ENCODE measurements at regions not wholly inside any gene's neighbourhood (a gene's known extent, or its start where the extent isn't known, plus 50 kb on each side); places are given as distances from the start of the nearest gene placed in this dataset.
A peak's percentile ranks its signal among the peaks of the same experiment; 100 is the strongest.
"Not testable (repeated sequence)": the region's sequence is repeated elsewhere in the genome, so short reads cannot be mapped to it uniquely, and the experiment has no call there.

DNA sequence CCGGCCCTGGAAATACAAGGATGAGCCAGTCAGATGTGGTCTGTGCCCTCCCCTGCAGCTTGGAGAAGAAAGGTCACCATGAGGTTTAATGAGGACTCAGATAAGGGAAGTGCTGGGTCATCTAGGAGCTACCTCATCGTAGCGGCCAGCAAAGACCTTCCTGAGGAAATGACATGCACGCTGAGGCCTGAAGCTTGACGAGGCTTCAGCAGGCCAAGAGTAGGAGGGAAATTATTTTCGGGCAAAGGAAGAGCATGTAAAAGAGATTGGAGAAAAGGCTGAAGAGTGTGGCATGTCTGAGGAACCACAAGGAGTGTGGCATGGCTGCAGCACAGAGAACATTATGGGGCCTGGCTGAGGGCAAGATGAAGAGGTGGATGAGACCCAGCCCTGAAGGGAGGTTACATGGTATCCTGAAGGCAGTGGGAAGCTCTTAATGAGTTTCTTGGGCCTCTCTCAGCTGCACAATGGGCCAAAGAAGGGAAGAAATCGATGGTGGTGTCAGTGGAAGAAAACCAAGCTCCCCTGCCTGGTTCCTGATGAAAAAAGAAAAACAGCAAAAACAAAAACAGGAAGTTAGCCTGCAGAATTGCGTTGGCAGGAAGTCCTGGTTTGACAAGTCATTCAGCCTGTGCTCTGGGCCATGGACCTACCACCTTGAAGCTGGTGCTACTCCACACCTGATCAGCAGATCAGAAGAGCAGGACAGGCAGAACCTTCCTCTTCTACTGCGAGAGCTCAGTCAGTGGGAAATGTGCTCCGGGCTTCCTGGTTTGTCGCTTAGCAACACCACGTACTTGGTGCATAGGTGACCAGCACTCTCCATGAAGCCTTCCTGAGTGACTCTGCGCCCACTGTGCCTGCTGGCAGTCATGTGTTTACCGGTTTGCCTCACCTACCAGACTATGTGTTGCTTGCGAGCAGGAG is 134.5 kb upstream of the KLF3 start:
- peak; percentile 61 for DNase-seq

DNA sequence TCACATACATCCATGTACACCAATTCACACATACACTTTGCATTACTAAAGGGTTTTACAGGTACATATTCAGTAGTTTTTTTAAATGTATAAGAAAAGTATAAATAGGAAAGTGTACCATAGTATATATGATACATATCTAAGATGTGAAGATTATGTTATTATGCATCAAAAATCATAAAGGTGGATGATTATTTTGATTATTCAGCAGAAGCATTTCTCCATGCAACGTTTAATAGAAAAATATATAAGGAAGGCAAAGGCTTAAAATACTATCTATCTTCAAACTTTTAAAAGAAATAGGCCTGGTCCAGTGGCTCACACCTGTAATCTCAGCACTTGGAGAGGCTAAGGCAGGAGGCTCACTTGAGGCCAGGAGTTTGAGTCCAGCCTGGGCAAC is 133.5 kb upstream of the KLF3 start:
- no peak for DNase-seq

DNA sequence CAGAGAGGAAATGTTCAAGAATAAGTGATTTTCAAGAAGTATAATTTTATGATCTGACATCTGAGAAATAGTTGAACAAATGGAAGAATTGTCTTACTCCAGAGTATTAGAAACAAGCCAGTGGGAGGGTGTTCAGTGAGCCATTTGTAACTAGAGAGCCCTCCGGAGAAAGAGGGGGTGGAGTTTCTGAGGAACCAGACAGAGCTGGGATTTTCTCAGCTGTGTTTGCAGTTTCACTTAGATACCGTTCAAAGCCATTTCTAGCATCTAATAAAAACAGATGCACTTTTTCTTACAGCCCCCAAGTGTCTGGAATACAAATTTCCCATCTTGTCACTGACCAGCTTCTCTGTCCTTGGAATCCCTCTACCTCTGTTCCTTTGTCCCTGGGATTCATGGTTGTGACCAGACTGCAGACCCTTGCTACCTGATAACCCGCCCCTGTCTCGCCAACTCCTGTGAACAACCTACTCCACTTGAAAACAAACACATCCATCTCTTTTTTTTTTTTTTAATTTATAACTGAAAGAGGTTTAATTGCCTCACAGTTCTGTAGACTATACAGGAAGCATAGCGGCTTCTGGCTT is 132.8 kb upstream of the KLF3 start:
- DNase-seq = no peak

DNA sequence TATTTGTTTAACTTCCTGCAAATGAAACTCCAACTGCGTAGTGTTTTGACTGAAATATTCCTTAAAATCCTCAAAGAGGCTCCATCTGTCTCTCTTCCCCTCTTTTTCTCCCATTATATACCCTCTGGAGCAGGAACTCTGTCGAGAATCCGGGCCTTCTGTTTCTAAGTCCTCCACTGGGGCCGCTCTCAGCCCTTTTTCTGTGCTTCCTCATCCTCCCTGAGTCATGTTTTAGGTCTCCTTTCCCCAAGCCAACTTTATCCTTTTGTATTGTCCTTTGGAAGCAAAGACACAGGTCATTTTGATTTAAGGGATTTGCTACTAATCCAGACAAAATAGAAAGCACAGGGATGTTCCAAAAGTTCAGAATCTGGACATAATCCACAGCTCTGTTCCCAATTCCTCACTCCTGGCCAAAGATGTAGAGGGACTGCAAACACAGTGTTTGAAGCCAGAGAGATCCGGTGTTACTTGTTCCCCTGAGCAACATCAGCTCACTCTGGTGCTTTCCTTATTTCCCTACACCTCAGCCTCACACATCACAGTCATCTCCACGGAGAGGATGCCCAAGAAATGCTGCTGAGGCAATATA is 131.0 kb upstream of the KLF3 start:
- no peak for DNase-seq

DNA sequence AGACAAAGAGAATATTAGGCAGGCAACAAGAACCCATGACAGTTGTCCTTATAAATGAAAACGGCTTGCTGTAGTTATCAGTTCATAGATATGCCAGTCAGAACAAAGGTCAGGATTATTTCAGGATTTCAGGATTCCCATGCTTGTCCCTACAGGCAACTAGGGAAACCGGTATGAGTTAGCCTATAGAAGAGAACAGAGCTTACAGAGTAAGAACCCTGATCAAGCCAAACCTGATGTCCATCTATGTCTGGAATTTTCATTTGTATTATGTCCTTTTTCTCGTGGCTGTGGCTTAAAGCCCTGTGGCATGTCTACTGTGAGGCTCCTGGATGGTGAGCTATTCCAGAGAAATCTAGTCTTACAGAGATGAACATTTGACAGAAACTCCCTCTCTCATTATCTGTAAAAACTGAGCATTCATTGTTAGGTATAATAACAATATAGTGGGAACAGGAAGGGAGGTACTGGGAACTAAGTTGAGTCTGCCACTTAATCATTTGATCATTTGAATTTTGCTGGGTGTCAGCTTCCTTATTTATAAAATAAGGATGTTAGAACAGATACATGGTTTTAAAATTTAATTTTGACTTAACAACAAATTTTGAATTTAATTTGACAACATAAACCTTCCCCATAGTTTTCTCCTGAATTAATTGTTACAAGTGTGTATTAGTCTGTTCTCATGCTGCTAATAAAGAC is 129.5 kb upstream of the KLF3 start:
- no peak for DNase-seq

DNA sequence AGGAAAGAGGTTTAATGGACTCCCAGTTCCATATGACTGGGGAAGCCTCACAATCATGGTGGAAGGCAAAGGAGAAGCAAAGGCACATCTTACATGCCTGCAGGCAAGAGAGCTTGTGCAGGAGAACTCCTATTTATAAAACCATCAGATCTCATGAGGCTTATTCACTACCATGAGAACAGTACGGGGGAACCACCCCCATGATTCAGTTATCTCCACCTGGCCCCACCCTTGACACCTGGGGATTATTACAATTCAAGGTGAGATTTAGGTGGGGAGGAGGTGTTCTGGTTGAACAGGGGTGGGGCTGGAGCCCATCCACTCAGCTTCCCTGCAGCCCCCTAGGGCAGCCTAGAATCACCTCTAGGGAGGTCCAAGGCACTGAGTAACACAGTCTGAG is 128.9 kb upstream of the KLF3 start:
- not testable (repeated sequence) for DNase-seq

DNA sequence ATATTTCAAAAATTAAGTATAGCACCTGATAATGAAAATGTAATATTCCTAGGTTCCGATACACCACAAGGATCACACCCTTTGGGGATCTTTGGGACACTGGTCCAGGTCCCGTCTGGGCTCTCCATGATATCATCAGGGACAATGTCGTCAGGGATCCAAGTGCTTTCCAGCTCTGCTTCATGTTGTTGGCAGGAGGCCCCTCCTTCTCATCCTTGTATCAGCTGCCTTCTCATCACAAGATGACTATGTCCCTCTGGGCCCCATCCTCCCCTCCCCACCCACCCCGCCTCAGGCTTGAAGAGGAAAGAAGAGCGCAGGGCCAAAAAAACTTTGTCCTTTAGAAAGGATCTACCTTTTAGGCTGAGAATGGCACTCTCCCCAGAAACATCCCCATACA is 128.3 kb upstream of the KLF3 start:
- DNase-seq = no peak

DNA sequence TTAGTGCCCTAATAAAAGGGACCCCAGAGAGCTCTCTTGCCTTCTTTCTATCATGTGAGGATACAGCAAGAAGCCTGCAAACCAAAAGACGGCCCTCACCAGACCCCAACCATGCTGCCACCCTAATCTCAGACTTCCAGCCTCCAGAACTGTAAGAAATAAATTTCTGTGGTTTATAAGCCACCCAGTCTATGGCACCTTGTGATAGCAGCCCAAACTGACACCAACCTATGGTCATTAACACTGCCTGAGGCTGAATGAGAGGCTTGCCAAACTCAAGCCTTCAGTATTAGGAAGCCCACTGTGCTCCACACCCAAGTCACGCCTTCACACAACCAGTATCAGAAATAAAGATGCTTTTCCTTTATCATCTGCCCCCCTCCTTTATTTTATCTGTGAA is 127.3 kb upstream of the KLF3 start:
- no peak for DNase-seq

DNA sequence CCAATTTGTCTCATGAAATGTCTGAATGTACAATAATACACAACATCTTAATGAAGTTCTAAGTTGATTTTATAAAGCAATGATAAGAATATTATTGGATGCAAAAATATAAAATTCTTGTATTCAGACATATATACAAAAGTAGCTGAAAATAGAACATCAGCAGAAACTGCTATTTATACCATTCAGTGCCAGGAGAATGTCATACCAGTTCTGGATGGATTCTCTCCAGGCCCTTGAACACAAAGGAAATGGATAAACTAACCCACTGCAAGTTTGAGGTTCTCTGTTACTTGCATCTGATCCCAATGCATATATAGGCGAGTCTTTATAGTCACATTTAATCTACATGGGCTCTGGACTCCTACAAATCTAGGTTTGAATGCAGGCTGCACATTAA is 126.3 kb upstream of the KLF3 start:
- no peak for DNase-seq

DNA sequence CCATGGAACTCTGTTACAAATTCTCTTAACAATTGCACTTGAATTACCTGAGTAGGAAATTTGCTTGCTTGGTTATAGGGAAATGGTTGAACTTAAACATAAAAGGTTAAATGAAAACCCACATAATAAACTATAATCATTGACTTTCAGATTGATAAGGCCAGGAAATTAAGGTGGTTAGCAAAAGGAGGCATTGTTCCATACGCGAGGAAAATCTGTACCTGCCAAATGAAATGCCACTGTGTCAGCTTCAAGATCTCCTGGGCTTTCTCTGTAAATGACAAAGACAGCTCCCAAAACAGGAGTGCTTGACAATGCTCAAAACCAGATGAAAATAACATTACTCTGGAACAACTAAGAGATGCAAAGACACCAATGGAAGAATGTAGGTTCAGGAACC is 125.5 kb upstream of the KLF3 start:
- DNase-seq = no peak

DNA sequence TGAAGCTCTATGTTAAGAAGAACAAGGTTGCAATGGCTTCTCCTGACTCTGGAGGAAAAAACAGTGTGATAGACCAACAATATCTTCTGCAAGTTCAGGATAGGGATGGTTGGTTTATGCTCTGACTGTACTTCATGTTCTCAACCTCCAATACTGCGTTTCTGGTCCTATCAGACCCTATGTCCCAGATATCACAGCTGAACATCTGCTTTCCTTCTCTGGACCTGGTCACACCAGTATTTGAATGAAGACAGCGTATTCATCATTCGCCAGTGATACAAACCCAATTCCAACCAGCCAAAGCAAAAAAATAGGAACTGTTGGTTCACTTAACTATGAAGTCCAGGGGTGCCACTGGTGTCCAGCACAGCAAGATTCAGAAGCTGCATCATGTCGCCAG is 124.5 kb upstream of the KLF3 start:
- no peak for DNase-seq

DNA sequence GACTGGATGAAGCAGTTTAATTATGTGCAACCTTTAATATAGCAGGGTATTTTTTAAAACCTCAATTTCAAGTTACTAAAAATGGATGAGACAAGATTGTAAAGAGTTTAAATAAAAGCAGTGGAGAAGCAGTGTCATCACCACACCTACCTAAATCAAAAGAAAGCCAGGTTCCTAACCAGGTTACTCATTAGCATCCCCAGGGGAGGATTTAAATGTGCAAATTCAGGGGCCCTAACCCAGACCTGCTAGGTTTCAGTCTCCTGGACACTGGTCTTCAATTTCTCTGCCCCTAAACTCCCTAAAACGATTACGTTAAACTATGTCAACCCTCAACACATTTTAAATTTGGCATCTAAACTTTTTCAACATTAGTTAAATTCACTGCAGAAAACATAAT is 116.9 kb upstream of the KLF3 start:
- no peak for DNase-seq

DNA sequence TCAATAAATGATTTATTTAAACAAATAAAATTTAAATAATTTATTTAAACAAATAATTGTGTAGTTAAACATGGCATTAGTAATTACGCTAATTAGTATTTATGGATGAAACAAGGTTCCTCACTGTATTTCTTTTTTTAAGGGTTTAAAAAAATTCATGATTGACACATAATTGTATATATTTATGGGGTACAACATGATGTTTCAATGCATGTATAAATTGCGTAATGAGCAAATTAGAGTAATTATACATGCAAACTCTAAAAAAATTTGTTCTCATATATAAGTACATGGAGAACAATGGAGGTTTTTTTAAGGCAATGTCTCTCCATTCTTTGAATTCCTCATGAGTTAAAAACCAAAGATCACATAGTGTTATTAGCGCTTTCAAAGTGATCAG is 115.7 kb upstream of the KLF3 start:
- DNase-seq = no peak

DNA sequence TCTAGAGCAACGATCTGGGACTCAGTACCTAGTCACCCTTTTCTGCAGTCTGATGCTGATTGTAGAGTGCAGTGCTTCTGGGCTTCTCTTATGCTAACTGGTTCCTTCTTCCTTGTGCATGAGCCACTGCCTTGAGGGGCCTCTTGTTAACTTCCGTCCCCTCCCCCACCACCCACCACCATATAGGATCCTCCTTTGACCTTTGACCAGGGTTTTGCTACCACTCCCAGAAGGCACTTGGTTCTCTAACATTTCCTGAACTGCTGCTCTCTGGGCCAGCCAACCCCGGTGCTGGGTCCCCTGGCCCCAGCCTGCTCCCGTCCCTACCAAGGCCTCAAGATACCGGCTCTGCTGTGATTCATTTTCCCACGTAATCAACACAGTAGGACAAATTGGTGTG is 104.6 kb upstream of the KLF3 start:
- DNase-seq = no peak

DNA sequence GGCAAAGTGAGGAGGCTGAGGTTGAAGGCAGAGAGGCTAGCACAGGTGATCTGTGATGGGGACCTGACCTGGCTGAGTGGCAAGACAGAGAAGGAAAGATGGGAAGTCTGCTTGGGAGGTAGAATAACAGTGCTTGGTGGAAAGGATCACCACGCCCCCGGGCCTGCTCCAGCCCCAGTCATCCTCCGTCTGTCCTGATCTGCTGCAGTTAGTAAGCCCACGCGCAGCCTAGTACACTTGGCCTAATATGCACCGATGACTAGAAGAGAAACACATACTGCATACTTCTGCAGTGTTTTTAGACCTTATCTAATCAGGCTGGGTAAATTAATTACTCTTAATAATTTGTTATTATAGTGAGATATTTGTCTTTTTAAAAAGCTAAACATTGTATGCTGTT is 103.7 kb upstream of the KLF3 start:
- DNase-seq = no peak

DNA sequence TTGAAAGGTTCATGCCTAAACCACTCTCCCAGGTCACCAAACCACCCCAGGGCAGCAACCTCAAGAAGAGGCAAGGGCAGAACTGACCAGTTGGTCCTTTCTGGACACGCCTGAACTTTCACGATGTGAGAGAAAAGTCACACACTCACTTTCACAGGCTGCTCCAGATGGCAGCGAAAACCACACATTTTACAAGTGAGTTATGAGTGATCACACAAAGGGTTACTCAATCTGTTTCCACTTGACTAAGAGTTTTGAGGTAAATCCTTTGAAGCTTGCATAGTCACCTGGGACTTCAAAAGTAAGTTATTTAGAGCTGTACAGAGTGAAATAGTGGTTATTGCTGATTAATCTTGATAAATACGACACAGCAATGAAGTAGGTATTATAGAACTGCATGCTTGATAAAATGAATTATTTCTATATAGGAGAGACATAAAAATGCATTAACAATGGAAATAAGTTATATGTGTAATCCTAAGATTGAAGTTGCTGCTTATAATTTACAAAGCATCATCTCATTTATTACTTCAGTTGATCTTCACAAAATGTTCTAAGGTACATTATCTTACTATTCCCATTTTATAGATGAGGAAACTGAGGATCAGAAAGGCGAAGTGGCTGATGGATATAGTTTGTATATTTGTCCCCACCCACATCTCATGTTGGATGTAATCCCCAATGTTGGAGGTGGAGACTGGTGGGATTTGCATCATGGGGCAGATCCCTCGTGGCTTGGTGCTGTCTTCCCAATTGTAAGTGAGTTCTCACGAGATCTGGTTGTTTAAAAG is 103.0 kb upstream of the KLF3 start:
- peak; percentile 40 for DNase-seq

DNA sequence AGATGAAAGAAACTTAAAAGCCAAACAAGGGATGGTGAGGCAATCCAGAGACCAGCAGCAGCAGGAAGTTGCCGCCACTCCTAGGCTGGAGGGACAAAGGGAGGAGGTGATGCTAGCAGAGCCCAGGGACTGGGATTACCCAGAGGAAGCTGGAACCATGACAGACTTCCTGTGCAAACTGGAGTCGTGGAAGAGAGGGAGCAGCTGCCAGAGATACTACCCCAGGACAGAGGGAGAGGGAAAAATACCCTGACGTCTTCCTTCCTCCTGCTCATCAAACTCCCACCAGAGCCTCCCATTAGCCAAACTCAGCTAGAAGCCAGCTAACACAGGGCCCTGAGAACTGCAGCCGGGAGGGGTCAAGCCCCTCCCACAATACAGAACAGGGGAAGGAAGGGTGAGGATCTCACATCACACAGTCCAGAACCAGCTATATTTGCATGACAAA is 101.2 kb upstream of the KLF3 start:
- no peak for DNase-seq

DNA sequence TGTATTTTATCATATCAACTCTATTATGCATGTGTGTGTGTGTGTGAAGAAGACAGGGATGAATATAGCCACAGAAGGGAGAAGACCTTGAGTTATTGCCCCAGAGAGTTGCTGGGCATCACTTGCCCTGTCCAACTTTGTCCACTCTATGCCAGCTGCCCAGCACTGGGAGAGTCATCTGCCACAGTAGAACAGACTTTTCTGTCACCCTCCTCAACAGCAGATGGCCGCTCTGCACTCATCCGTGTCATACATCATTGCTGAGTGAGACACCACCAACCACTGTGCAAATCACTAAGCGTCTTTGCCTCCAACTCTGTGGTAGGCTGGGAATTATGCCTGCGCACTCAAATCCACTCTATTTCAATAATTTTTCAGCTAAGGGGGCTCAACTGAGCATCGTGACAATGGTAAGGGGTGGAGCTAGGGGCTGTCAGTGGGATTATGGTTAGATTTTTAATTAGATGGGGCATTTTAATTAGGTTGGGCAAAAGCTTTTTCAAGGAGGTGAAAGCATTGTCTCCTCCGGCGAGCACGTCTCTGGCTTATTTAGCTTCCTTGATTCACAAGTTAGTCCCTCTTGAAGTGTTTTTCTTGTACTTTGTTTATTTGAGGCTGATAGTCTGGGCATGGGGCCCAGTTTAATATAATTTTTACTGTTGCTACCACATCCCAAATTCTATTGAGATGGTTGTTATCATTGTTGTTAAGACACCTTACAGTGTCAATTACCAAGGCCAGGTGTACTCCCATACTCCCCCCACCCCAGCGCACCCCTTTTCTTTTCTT is 100.1 kb upstream of the KLF3 start:
- no peak for DNase-seq

DNA sequence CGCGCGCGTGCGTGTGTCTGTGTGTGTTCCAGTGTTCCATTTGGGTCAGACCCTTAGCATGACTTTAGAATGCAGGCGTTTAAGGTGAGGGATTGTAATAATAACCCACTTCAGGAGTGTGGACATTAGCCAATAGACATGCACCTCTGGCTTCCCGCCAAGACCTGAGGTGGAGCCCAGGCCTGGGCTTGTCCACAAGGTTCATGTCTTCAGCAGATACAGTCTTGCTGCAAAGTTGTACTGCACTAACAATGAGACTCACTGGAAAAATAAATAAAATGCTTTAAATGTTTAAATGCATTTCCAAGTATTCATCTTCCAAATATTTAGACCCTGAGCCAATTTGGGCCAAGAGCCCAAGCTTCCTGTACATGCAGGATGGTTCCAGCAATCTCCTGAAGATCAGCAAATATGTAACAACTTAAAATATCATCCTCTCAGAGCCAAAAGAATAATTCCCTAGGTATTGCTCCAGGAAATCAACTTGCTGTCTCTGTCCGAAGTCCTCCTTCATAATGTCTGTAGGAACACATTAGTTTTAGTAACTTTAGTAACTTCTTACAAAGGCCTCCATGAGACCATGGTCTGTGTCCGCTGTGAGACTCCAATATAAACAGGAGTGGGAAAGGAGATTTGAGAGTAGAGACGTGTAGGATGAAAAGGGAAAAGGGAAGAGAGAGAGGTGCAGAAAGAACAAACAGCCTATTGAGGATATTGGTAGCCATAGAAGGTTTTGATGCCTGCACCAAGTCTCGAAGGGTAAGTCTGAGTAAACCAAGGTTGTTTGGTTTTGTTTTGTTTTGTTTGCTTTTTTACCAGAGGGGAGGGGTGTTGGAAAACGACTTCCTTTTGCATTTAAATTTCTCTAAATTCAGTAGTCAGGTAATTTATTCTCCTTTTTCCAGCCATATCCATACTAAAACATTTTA is 98.5 kb upstream of the KLF3 start:
- DNase-seq = no peak

DNA sequence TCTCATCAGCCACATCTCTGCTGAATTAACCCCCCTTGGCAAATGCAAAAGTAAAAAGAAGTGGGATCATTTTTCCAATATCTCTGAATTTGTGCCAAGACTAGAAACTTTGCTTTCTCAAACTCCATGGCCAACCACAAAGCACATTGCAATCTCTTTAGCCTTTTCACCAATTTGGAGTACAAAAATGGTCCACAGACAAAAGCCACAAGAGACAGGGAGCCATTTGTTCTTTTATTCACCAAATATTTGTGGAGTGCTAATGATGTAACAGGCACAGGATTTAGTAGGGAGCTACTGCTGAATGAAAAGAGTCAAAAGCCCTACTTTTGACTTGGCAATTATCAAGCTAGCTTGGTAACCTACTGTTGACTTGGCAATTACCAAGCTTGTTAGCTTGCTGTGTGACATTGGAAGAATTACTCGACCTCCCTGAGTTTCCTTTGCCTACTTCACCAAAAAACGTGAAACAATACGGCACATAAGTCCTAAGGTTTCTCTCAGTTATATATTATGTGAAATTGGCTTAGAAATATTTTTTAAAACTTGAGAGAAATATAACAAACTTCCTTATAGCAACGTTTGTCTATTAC is 97.1 kb upstream of the KLF3 start:
- no peak for DNase-seq

Measured in stimulated activated CD4-positive, alpha-beta T cell treated with anti-CD3 and anti-CD28 coated beads, Interleukin-15, amount 100 ng/mL, for 24 hours (primary cell).